ENCODE measurements at regions not wholly inside any gene's neighbourhood (a gene's known extent, or its start where the extent isn't known, plus 50 kb on each side); places are given as distances from the start of the nearest gene placed in this dataset. TPM values are rescaled to one million over a fixed set of nuclear protein-coding genes. Genes with fewer than 3 reads are reported as not detected.

Small RNAs in the stretch of these regions (small RNA-seq; reads per million reads assigned to genes)
- not detected for gene ALDH7A1P4 (ENCODE audit: low replicate concordance)
